ENCODE measurements at regions not wholly inside any gene's neighbourhood (a gene's known extent, or its start where the extent isn't known, plus 50 kb on each side); places are given as distances from the start of the nearest gene placed in this dataset.

GRCh38 chr16:77093999-77094398, 97.0 kb upstream of the MON1B start (continued):
- TF ChIP-seq ZNF532 (CRISPR knock-in tag; IDR thresholded peaks at IDR 0.05; ENCODE audit: borderline replicate concordance): no peak
- TF ChIP-seq ZNF138 (CRISPR knock-in tag; conservative IDR thresholded peaks at IDR 0.05): no peak
- no peak for TF ChIP-seq ATF6 (CRISPR knock-in tag; IDR thresholded peaks at IDR 0.05)
- no peak for TF ChIP-seq CREB1 (CRISPR knock-in tag; IDR thresholded peaks at IDR 0.05)
- TF ChIP-seq RORB (CRISPR knock-in tag; IDR thresholded peaks at IDR 0.05): no peak

- Mint-ChIP-seq H3K4me3 (no peak overlapping the region), H3K27ac (no peak overlapping the region), H3K9me3 (peaks cover 56% of the 10 kb centered on the region), H3K36me3 (peaks cover 19% of the 10 kb centered on the region), H3K27me3 (ENCODE audit: low read depth) (peaks cover 4% of the 10 kb centered on the region; the same call in 1 of the 2 replicates), H3K4me1 (no peaks in the 10 kb centered on the region)
- ChIA-PET POLR2A (no interaction called here), CTCF (no interaction called here)
- no peak for TF ChIP-seq RELA (CRISPR knock-in tag; IDR thresholded peaks at IDR 0.05; ENCODE audit: borderline replicate concordance)
- no peak for TF ChIP-seq TP53 (CRISPR knock-in tag; IDR thresholded peaks at IDR 0.05)
- TF ChIP-seq EMX1 (CRISPR knock-in tag; IDR thresholded peaks at IDR 0.05): no peak
- no peak for TF ChIP-seq ZNF281 (CRISPR knock-in tag; IDR thresholded peaks at IDR 0.05)
- no peak for TF ChIP-seq FOXP4 (CRISPR knock-in tag; IDR thresholded peaks at IDR 0.05)
- DNase-seq (ENCODE audit: low spot score) (no peak), ATAC-seq (no peak)
Measured at GRCh38 chr16:77111056-77111565, 79.9 kb upstream of the MON1B start.

GRCh38 chr16:77112746-77113145, 78.2 kb upstream of the MON1B start:
- Mint-ChIP-seq H3K9me3 (peaks cover 44% of the 10 kb centered on the region), H3K4me1 (no peaks in the 10 kb centered on the region), H3K27ac (no peak overlapping the region), H3K4me3 (no peak overlapping the region), H3K36me3 (peaks cover 10% of the 10 kb centered on the region; the same call in 1 of the 2 replicates), H3K27me3 (ENCODE audit: low read depth) (no peaks in the 10 kb centered on the region)
- ChIA-PET CTCF (no interaction called here), POLR2A (no interaction called here)
- ATAC-seq (no peak), DNase-seq (ENCODE audit: low spot score) (no peak)
- no peak for TF ChIP-seq FOXK1 (CRISPR knock-in tag; IDR thresholded peaks at IDR 0.05)
- TF ChIP-seq E2F4 (CRISPR knock-in tag; IDR thresholded peaks at IDR 0.05; ENCODE audit: borderline replicate concordance, low read depth): no peak
- TF ChIP-seq USF1 (CRISPR knock-in tag; IDR thresholded peaks at IDR 0.05): no peak
- no peak for TF ChIP-seq ZBTB43 (CRISPR knock-in tag; IDR thresholded peaks at IDR 0.05)
- no peak for TF ChIP-seq TP53 (CRISPR knock-in tag; IDR thresholded peaks at IDR 0.05)
- TF ChIP-seq RELA (CRISPR knock-in tag; IDR thresholded peaks at IDR 0.05; ENCODE audit: borderline replicate concordance): no peak
- TF ChIP-seq ESRRA (CRISPR knock-in tag; IDR thresholded peaks at IDR 0.05; ENCODE audit: borderline replicate concordance): no peak
- TF ChIP-seq TEAD4 (CRISPR knock-in tag; IDR thresholded peaks at IDR 0.05): no peak

Measured in WTC11 (cell line).